Karpas-422 (cell line): ENCODE measurements at regions not wholly inside any gene's neighbourhood (a gene's known extent, or its start where the extent isn't known, plus 50 kb on each side); places are given as distances from the start of the nearest gene placed in this dataset.
"Not testable (repeated sequence)": the region's sequence is repeated elsewhere in the genome, so short reads cannot be mapped to it uniquely, and the experiment has no call there.

ENCODE experiments used
- DNase-seq: peaks from one replicate; pipeline ENCODE4 v3.0.0-alpha.2; 2015
- H2AFZ ChIP-seq: fragments of 200-600 bp; sonication (generic); 2 replicates; pipeline ENCODE4 v1.6.1; 2014; ENCODE audit warnings: antibody characterized with exemption, low read length, mixed read lengths
- H3K27ac ChIP-seq: fragments of 200-600 bp; sonication (generic); 2 replicates; pipeline ENCODE4 v1.5.1; 2014; ENCODE audit warnings: mild to moderate bottlenecking, low read length, moderate library complexity
- H3K27me3 ChIP-seq: fragments of 200-600 bp; sonication (generic); 2 replicates; pipeline ENCODE4 v1.6.1; 2014; ENCODE audit warnings: low read length, mixed read lengths
- H3K36me3 ChIP-seq: fragments of 200-600 bp; sonication (generic); 2 replicates; pipeline ENCODE4 v1.6.1; 2014; ENCODE audit warnings: low read length, mixed read lengths; ENCODE audit not compliant: insufficient read depth
- H3K4me1 ChIP-seq: fragments of 200-600 bp; sonication (generic); 2 replicates; pipeline ENCODE4 v1.6.1; 2014; ENCODE audit warnings: mild to moderate bottlenecking, low read length, mixed read lengths
- H3K4me2 ChIP-seq: fragments of 200-600 bp; sonication (generic); 2 replicates; pipeline ENCODE4 v1.6.1; 2014; ENCODE audit warnings: low read length, low read depth, mild to moderate bottlenecking; ENCODE audit not compliant: poor library complexity, severe bottlenecking
- H3K4me3 ChIP-seq: fragments of 200-600 bp; sonication (generic); 2 replicates; pipeline ENCODE4 v1.5.1; 2014; ENCODE audit warnings: mild to moderate bottlenecking, antibody characterized with exemption, low read length, mixed read lengths
- H3K79me2 ChIP-seq: fragments of 200-600 bp; sonication (generic); 2 replicates; pipeline ENCODE4 v1.6.1; 2014; ENCODE audit warnings: mild to moderate bottlenecking, low read length, mixed read lengths
- H3K9ac ChIP-seq: fragments of 200-600 bp; sonication (generic); 2 replicates; pipeline ENCODE4 v1.6.0; 2014; ENCODE audit warnings: low read length
- H3K9me2 ChIP-seq: fragments of 200-600 bp; sonication (generic), shearing (Covaris generic); replicated peaks from 2 replicates; pipeline ENCODE4 v1.6.0; 2014; ENCODE audit warnings: mild to moderate bottlenecking, low read length, moderate library complexity; ENCODE audit not compliant: insufficient read depth
- H3K9me3 ChIP-seq: fragments of 300-700, 200-600 bp; sonication (generic); 2 replicates; pipeline ENCODE4 v1.6.1; 2014; ENCODE audit warnings: low read length, mixed read lengths
- H4K20me1 ChIP-seq: fragments of 200-600 bp; sonication (generic); 2 replicates; pipeline ENCODE4 v1.6.1; 2014; ENCODE audit warnings: mild to moderate bottlenecking, antibody characterized with exemption, low read length, low read depth; ENCODE audit not compliant: insufficient read depth

DNA sequence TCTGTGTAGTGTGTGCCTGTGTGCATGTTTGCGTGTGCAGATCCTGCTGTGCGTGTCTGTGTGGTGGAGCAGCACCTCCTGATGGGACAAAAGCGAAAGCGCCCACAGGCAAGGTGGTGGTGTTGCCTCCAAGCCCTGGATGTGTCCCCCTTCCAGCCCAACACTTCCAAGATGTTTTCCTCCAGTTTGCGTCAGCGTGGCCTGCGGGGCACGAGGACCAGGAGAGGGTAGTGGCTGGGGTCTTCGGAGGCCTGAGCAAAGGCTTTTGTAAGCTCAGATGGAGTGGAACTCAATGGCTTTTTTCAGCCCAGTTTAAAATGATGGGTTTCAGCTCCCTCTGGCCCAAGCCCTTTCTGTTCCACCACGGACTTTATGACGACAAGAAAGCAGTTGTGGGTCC, 209.5 kb downstream of the IRX2 start:
- Histone ChIP-seq H3K4me2 (no peak overlapping the region), H3K9me3 (no peaks in the 10 kb centered on the region; the same call in 1 of the 2 replicates), H3K27ac (no peak overlapping the region), H3K9me2 (no peaks in the 10 kb centered on the region), H3K79me2 (no peaks in the 10 kb centered on the region), H2AFZ (no peak overlapping the region), H3K27me3 (no peaks in the 10 kb centered on the region), H3K4me3 (no peak overlapping the region), H3K36me3 (no peaks in the 10 kb centered on the region), H3K4me1 (no peaks in the 10 kb centered on the region), H4K20me1 (no peaks in the 10 kb centered on the region), H3K9ac (no peak overlapping the region)
- no peak for DNase-seq

DNA sequence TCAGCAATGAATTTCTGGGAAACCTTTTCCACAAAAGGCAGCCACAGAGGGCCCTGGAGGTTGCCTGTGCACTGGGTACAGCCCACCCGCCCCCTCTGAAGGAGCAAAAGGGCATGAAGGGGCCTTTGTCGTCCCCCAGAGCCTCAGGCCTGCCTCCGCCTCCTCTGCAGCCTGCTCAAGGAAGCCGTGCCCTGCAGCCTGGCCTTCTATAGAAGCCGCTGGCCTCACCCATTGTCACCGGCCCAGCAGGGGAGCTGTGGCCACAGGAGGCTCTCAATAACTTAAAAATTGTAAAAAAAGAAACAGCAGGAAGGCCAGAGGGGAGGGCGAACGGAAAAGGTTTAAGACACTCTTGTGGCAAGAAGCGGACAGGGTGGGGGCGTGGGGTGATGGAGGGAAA, 213.3 kb downstream of the IRX2 start:
- H3K9me3 ChIP-seq, result peaks cover 10% of the 10 kb centered on the region; the same call in 1 of the 2 replicates

DNA sequence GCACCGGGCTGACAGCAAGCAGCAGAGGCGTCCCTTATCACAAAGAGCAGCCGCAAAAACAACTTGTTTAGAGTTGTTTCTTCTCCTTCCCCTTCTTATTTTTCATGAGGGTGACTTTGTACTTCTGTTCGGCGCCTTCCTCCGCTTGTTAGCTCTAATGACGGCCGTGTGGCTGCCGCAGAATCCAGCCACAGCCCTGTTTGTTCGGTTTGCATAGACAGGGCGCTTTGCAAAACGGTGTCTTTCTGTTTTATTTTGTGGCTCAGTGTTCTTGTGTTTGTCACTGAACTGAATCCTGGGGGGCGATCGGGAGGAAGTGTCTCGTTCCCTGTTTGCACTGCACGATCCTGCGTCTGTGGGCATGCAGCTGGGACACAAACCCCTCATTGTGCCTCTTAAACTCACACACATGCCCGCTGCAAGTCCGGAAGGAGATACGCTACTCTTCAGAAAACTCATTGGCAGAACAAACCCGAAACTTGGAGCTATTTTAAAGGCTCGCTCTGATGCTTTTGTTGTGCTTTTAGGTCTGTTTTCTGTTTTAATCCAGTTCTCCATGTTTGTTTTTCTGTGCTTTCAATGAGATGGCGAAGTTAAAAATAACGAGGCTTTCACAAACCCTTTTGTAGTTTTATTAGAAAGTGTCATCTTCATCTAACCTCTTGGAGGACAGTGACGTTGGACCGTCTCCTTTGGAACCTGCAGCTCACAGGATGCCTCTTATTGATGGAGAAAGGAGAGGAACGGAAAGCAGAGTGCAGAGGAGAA, 213.9 kb downstream of the IRX2 start:
- Histone ChIP-seq H3K4me2 (no peak overlapping the region), H3K9ac (no peak overlapping the region), H3K4me3 (no peak overlapping the region), H3K4me1 (no peaks in the 10 kb centered on the region), H3K9me2 (no peaks in the 10 kb centered on the region), H3K79me2 (no peaks in the 10 kb centered on the region), H2AFZ (no peak overlapping the region), H3K27ac (no peak overlapping the region), H4K20me1 (no peaks in the 10 kb centered on the region), H3K36me3 (no peaks in the 10 kb centered on the region), H3K9me3 (peaks cover 11% of the 10 kb centered on the region; the same call in 1 of the 2 replicates), H3K27me3 (no peaks in the 10 kb centered on the region)
- DNase-seq, result no peak

More for the DNA sequence above, 213.3 kb downstream of the IRX2 start:
- no peaks in the 10 kb centered on the region for H3K4me1 ChIP-seq
- no peaks in the 10 kb centered on the region for H3K9me2 ChIP-seq
- H3K27ac ChIP-seq, result no peak overlapping the region
- no peak overlapping the region for H3K4me3 ChIP-seq
- H3K36me3 ChIP-seq, result no peaks in the 10 kb centered on the region
- H3K4me2 ChIP-seq, result no peak overlapping the region
- no peaks in the 10 kb centered on the region for H4K20me1 ChIP-seq
- no peak overlapping the region for H2AFZ ChIP-seq
- no peaks in the 10 kb centered on the region for H3K27me3 ChIP-seq
- no peak for DNase-seq
- H3K79me2 ChIP-seq, result no peaks in the 10 kb centered on the region
- no peak overlapping the region for H3K9ac ChIP-seq

DNA sequence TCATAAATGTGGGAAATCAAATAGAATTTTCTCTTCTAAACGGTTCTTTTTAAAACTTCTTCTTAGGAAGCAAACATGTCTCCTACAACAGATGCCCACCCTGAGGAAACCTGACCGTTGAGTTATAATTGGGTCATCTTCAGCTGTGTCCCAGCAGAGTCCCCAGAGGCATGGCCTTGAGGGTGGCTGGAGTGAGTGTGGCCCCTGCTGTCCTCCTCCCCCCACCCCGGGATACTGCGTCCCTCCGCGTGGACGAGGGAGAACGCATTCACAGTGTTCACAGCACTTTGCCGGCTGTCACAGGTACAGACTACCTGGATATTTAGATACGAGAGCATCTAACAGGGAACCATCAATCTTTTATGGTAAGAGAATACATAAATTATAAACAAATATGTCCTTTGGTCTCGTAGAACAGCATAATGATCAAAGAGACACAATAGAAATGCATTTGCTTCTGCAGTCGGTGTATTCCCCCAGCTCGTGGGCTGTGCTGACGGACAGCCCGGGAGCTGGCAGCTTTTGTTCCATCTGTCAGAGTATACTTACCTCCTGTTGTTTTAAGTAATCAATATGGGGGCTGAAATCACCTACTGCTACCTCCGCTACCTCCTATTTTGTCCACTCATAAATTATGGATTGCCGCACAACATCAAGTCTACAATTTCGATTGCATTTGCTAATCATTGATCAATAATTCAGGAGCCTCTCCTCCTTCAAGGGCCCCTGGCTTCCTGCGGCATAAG, 214.7 kb downstream of the IRX2 start:
- no peaks in the 10 kb centered on the region for H3K27me3 ChIP-seq
- no peak overlapping the region for H3K9ac ChIP-seq
- no peak overlapping the region for H3K27ac ChIP-seq
- no peak overlapping the region for H3K4me3 ChIP-seq
- H3K9me3 ChIP-seq, result peaks cover 16% of the 10 kb centered on the region
- H3K9me2 ChIP-seq, result no peaks in the 10 kb centered on the region
- no peaks in the 10 kb centered on the region for H3K79me2 ChIP-seq
- no peaks in the 10 kb centered on the region for H4K20me1 ChIP-seq
- no peak overlapping the region for H2AFZ ChIP-seq
- no peak overlapping the region for H3K4me2 ChIP-seq
- DNase-seq, result no peak
- H3K4me1 ChIP-seq, result no peaks in the 10 kb centered on the region
- H3K36me3 ChIP-seq, result no peaks in the 10 kb centered on the region

DNA sequence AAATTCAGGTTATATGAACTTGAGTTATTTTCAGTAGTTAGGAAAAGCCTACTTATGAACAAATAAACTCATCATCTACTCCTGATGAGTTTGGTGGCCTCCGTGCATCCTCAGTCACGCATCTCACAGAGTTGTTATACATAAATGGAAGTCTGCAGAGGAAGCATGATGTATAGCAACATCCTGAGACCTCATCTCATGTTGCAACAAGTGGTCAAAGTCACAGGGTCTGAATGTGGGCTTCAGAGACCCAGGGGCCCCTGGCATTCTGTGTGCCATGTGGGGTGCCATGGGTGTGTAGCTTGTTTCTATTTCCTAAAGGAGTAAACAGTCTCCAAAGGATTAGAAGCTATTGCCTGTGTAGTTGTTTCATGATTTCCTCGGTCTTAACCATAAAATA, 216.5 kb downstream of the IRX2 start:
- H4K20me1 ChIP-seq, result no peaks in the 10 kb centered on the region
- H3K79me2 ChIP-seq, result no peaks in the 10 kb centered on the region
- H3K36me3 ChIP-seq, result no peaks in the 10 kb centered on the region
- no peak overlapping the region for H3K4me2 ChIP-seq
- H3K4me3 ChIP-seq, result no peak overlapping the region
- H3K9me3 ChIP-seq, result peaks cover 22% of the 10 kb centered on the region
- H3K4me1 ChIP-seq, result no peaks in the 10 kb centered on the region
- no peak overlapping the region for H3K27ac ChIP-seq
- no peaks in the 10 kb centered on the region for H3K27me3 ChIP-seq
- no peaks in the 10 kb centered on the region for H3K9me2 ChIP-seq
- DNase-seq, result no peak
- H3K9ac ChIP-seq, result no peak overlapping the region
- H2AFZ ChIP-seq, result no peak overlapping the region

DNA sequence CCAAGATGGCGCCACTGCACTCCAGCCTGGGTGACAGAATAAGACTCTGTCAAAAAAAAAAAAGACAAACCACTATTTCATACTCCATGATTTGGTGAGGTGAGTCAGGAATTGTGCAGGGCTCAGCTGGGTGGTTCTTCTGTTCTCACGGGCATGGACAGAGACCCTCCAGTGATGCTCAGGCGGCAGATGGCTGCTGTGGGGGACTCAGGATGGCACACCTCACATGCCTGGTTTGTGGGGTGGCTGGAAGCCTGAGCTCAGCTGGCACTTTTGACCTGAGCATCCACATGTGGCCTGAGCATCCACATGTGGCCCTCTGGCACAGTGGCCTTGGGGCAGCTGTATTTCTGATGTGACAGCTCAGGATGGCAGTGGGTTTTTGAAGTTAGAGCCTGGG, 217.2 kb downstream of the IRX2 start:
- Histone ChIP-seq H3K4me2 (no peak overlapping the region), H3K79me2 (no peaks in the 10 kb centered on the region), H2AFZ (no peak overlapping the region), H4K20me1 (no peaks in the 10 kb centered on the region), H3K9me2 (no peaks in the 10 kb centered on the region), H3K36me3 (no peaks in the 10 kb centered on the region), H3K4me1 (no peaks in the 10 kb centered on the region), H3K9me3 (peaks cover 22% of the 10 kb centered on the region), H3K9ac (no peak overlapping the region), H3K27ac (no peak overlapping the region), H3K4me3 (no peak overlapping the region), H3K27me3 (no peaks in the 10 kb centered on the region)
- DNase-seq, result no peak

DNA sequence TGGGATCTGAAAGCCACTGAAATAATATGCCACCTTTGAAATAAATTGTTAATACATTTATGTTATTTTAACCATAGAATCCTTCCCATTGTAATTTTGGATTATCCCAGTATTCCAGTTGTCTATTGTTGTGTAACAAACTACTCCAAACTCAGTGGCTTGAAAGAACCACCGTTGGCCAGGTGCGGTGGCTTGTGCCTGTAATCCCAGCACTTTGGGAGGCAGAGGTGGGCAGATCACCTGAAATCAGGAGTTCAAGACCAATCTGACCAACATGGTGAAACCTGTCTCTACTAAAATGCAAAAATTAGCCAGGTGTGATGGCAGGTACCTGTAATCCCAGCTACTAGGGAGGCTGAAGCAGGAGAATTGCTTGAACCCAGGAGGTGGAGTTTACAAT, 217.6 kb downstream of the IRX2 start:
- not testable (repeated sequence) for H3K27me3 ChIP-seq, H4K20me1 ChIP-seq, DNase-seq, H3K27ac ChIP-seq, H3K9ac ChIP-seq, H3K79me2 ChIP-seq, H2AFZ ChIP-seq, H3K4me2 ChIP-seq, H3K36me3 ChIP-seq, H3K9me2 ChIP-seq, H3K4me1 ChIP-seq, H3K4me3 ChIP-seq
- peaks cover 22% of the 10 kb centered on the region for H3K9me3 ChIP-seq

DNA sequence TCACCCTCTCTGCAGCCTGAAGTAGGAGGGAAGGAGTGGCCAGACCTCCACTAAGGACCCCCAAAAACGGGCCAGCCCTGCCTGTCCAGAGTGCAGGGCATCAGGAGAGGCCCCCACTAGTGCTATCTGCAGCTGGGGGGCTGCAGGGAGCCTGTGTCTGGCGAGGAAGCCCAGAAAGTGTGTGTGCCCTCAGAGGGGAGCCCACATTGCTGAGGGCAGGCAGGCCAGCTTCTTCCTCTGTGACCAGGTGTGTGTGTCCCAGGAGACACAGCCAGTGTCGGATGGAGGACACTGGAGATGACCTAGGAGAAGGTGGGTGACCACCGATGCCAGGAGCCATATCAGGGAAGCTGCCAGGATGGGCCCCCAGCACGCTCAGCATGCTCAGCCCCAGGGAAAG, 218.7 kb downstream of the IRX2 start:
- no peak overlapping the region for H2AFZ ChIP-seq
- no peak for DNase-seq
- H3K9me2 ChIP-seq, result no peaks in the 10 kb centered on the region
- peaks cover 22% of the 10 kb centered on the region for H3K9me3 ChIP-seq
- H3K27me3 ChIP-seq, result no peaks in the 10 kb centered on the region
- H3K4me1 ChIP-seq, result no peaks in the 10 kb centered on the region
- no peak overlapping the region for H3K9ac ChIP-seq
- no peaks in the 10 kb centered on the region for H4K20me1 ChIP-seq
- H3K4me2 ChIP-seq, result no peak overlapping the region
- no peak overlapping the region for H3K27ac ChIP-seq
- H3K4me3 ChIP-seq, result no peak overlapping the region
- H3K36me3 ChIP-seq, result no peaks in the 10 kb centered on the region
- no peaks in the 10 kb centered on the region for H3K79me2 ChIP-seq
